ENCODE measurements at regions not wholly inside any gene's neighbourhood (a gene's known extent, or its start where the extent isn't known, plus 50 kb on each side); places are given as distances from the start of the nearest gene placed in this dataset.
A peak's percentile ranks its signal among the peaks of the same experiment; 100 is the strongest.

DNA sequence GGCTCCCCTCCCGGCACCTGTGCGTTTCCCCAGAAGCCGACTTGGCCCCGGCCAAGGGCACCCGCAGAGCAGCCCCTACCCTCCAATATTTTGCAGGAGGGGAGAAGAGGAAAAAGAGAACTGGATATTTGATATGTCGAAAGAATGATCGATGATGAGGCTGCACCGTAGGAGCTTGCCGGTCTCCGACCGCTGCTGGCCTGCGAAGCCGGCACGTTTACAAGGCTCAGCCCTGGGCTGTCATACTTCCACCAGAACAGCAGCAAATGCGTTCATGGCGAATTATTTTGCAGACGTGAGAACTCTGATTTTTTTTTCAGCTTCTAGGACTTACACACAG lies 296.7 kb downstream of the TFAP2C start:
- TF ChIP-seq L3MBTL2 (conservative IDR thresholded peaks at IDR 0.05) (0 out of 2 replicates have a peak, but pooled peaks have one; percentile 9), BHLHE40 (IDR thresholded peaks at IDR 0.05; ENCODE audit: borderline replicate concordance) (no peak), FOXM1 (IDR thresholded peaks at IDR 0.05; ENCODE audit: borderline replicate concordance) (no peak), SP1 (IDR thresholded peaks at IDR 0.05) (no peak), TARDBP (IDR thresholded peaks at IDR 0.05) (no peak), CTBP1 (IDR thresholded peaks at IDR 0.05; ENCODE audit: borderline replicate concordance) (no peak), ELF4 (IDR thresholded peaks at IDR 0.05) (no peak), ZNF384 (IDR thresholded peaks at IDR 0.05) (no peak)

Measured in HEK293T (cell line).